ENCODE measurements at regions not wholly inside any gene's neighbourhood (a gene's known extent, or its start where the extent isn't known, plus 50 kb on each side); places are given as distances from the start of the nearest gene placed in this dataset.
"Not testable (repeated sequence)": the region's sequence is repeated elsewhere in the genome, so short reads cannot be mapped to it uniquely, and the experiment has no call there.

DNA sequence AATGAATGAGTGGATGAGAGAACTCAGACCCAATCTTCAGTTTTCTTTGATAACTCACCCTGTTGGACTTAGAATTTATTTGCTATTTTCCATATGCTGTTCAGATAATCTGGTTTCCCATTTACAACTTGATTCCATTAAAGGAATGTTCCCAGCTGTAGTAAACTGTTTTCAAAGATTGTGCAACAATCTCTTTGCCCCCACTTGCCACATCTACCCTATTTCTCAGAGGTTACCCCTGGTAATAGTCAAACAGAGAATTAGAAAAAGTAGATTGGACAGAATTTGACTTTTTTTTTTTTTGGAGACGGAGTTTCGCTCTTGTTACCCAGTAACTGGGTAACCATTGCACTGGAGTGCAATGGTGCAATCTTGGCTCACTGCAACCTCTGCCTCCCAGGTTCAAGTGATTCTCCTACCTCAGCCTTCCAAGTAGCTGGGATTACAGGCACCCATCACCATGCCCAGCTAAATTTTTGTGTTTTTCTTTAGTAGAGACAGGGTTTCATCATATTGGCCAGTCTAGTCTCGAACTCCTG lies 93.4 kb upstream of the SIX2 start:
- DNase-seq = no peak

DNA sequence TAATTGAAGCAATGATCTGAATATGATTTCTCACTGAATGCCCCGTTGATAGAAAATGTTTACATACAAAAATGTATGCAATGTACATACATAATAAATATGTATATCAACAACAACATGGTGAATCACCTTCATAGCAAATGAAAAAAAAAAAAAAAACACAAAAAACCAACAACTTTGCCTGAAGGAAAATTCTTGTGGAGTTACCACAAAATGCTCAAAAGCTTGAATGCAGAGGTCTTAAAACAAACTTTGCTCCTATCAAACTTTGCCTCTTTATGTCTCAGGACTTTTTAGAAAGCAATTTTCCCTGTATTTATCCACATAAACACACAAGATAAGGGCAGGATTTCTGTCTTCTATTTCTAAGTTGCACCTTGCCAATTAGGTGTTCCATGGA lies 92.9 kb upstream of the SIX2 start:
- no peak for DNase-seq

DNA sequence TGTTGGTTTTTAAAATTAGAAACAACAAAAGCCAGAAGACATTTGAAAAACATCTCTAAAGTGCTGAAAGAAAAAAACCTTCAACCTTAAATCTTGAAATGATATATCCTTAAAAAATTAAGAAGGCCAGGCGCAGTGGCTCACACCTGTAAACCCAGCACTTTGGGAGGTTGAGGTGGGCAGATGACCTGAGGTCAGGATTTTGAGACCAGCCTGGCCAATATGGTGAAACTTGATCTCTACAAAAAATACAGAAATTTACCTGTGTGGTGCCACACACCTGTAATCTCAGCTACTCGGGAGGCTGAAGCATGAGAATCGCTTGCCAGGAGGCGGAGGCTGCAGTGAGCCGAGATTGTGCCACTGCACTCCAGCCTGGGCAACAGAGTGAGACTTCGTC lies 87.7 kb upstream of the SIX2 start:
- no peak for DNase-seq

DNA sequence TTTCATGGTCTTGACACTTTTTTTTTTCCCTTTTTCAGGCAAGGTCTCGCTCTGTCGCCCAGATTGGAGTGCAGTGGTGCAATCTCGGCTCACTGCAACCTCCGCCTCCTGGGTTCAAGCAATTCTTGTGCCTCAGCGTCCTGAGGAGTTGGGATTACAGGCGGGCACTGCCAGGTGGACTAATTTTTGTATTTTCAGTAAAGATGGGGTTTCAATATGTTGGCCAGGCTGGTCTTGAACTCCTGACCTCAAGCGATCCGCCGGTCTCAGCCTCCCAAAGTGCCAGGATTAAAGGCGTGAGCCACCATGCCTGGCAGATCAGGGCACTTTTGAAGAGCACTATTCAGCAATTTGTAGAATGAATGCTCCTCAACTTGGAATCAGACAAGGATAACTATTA lies 86.8 kb upstream of the SIX2 start:
- not testable (repeated sequence) for DNase-seq

GRCh38 chr2:45093663-45094062 lies 84.4 kb upstream of the SIX2 start:
- no peak for DNase-seq

DNA sequence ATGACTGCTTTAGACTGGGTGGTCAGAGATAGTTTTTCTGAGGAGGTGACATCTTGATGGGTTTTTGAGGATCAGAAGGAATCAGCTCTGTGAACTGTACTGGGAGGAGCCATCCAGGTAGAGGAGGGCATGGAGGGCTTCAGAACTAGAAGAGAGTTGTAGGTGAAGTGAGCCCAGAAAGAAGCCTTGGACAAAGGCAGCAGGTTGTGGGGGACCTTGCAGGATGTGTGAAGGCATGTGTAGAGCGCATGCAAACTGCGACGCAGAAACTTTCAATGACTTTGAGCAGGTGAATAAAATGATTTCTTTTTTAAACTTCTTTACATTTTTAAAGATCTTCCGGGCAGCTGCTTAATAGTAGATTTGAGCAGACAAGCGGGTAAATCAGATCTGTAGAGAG lies 83.9 kb upstream of the SIX2 start:
- DNase-seq = no peak

- no peak for DNase-seq
These were observed 80.5 kb upstream of the SIX2 start for GRCh38 chr2:45089554-45090261.

- no peak for DNase-seq
These were observed 76.2 kb upstream of the SIX2 start for GRCh38 chr2:45085487-45085886.

GRCh38 chr2:45084361-45085020 lies 75.2 kb upstream of the SIX2 start:
- no peak for DNase-seq

GRCh38 chr2:45083175-45083574 lies 73.9 kb upstream of the SIX2 start:
- no peak for DNase-seq

DNA sequence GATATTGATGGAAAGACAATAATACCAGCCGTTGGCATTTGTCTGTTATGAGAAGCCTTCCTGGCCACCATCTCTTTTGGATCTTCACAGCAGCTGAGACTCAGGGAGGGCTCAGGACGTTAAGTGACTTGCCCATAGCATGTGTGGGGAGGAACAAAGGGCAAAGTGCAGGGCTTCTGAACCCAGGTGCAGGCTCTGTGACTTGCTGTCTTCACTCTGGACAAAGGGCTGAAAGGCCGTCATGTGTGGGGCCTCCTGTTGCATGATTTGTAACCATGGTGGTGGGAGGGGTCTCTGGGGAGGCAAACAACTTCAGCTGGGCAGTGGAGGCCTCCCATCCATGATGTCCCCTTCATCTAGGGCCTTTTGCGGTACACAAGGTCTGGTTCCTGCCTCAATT lies 65.5 kb upstream of the SIX2 start:
- DNase-seq = no peak

DNA sequence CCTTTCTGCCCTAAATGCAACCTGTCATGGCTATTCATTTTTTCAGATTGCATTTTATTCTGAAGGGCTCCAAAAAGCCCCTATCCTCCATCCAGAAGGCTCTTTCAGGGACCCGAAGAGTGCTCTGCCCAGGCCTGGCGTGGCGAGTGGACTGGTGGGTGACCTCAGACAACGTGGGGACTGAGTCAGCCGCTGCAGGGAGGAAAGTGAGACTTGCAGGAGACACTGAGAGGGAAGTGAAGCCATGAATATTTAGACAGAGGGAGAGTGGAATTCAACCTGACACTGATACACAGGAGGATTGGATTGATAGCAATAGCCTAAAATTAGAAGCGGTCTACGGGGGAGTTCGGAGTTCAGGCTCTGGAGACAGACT lies 63.6 kb upstream of the SIX2 start:
- DNase-seq = no peak

- no peak for DNase-seq
These were observed 63.0 kb upstream of the SIX2 start for GRCh38 chr2:45072064-45072861.

DNA sequence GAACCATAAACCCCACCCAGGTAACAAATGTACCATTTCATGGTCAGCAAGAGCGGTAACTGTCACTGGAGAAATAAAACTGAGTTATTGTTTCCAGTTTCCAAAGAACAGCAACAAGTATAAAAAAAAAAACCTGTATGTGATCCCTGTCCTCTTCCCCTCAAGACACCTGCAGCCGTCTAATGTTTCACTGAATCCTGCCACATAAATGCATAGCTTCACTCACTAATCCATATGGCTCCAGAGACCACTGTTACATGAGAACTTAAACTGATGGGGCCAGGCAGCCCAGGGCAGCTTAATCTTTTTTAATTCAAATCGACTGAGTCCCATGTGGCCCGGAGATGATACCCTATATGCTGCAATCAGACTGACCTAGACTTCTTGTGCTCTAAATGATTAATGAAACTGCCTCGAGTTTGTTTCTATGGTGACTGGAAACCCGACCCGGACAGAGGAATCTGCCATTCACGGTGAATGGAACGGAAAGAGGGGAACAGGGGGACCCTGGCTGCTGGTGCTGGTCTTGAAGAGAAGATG lies 60.9 kb upstream of the SIX2 start:
- DNase-seq = no peak

- DNase-seq = no peak
These were observed 60.4 kb upstream of the SIX2 start for GRCh38 chr2:45069684-45070083.

DNA sequence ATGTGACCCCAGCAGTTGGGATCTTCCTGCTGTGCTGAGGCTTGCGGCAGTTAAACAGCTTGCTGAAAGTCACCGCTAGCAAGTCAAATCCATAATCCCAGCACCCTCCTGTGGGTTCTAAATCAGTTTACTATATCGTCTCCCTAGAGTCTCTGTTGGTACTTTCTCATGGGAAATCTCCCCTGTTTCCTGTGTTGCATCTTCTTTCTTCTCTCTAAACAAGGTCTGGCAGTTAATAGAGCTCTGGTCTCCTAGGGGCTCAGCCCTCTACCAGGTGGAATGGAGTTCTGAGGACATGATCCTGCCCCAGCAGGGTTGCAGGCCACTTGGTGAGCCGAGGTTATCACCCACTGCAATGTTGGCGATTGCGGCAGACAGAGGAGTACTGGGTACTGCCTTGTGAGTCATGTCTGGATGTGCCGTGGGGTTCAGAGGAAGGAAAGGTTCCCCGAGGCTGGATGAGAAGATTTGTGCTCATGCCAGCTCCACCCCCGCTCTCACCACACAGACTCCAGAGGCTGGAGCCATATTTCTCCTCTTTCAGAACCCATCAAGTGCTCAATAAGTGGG lies 59.4 kb upstream of the SIX2 start:
- no peak for DNase-seq

DNA sequence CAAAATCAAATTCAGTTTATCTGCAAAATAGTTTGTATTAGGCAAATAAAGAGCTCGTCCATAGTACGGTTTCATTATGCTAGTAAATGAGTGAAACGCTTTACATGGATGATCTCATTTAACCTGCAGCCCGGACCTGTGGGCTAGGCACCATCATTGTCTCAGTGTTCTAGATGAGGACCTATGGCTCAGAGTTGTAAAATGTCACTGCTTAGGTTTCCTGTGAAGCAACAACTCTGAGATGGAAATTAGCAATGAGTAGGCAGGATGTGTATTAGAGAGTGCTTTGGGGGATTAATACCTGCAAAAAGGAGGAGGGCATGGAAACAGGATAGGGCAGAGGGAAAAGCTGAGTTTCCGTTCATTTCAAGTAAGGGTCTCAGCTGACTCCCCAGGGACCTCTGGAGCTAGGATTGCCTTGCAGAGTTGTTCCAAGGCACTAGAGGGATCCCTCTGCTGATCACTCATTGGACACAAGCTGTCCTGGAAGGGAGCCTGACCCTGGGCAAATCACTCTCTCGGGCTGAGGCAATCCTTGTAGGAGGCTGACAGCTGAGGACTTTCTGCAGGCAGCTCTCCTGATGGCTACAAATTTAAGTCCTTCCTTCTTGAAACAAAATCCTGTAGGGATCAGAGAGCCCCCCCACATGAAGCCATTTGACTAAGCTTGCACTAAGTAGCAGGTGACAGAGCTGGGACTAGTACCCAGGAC lies 58.8 kb upstream of the SIX2 start:
- no peak for DNase-seq

Data from 8988T (cell line).